ENCODE measurements at regions not wholly inside any gene's neighbourhood (a gene's known extent, or its start where the extent isn't known, plus 50 kb on each side); places are given as distances from the start of the nearest gene placed in this dataset.

GRCh38 chr7:155138204-155138603 lies 68.1 kb downstream of the HTR5A start:
- H3K36me3 Mint-ChIP-seq (ENCODE audit: low read depth) = no peaks in the 10 kb centered on the region
- H3K4me3 ChIP-seq (ENCODE audit: low read length) = no peak overlapping the region
- no peaks in the 10 kb centered on the region for H3K9me3 ChIP-seq (ENCODE audit: control insufficient read depth in 1 of 2, insufficient read depth in 1 of 2, low read length in 2 of 2)
- no peaks in the 10 kb centered on the region for H3K4me1 ChIP-seq (ENCODE audit: insufficient read depth, low read length)
- no peak overlapping the region for H3K27ac ChIP-seq (ENCODE audit: low read depth in 1 of 2, low read length in 2 of 2)
- ATAC-seq (ENCODE audit: poor library complexity) (no peak), DNase-seq (no peak)
- H3K4me3 Mint-ChIP-seq = no peak overlapping the region
- H3K36me3 ChIP-seq (ENCODE audit: insufficient read depth, low read length) = no peaks in the 10 kb centered on the region
- ChIA-PET CTCF (no interaction called here), POLR2A (no interaction called here)
- H3K4me1 Mint-ChIP-seq (ENCODE audit: low read depth) = no peaks in the 10 kb centered on the region
- peaks cover under 1 to 6% of the 10 kb centered on the region in 2 experiments for H3K27me3 ChIP-seq (ENCODE audit: control insufficient read depth in 1 of 2, insufficient read depth in 2 of 2, low read length in 2 of 2)
- no peak for TF ChIP-seq CTCF (IDR thresholded peaks at IDR 0.05)
- peaks cover 36% of the 10 kb centered on the region for H3K27me3 Mint-ChIP-seq
- H3K9me3 Mint-ChIP-seq = no peaks in the 10 kb centered on the region
- no peak overlapping the region for H3K27ac Mint-ChIP-seq
- intact Hi-C loops (cut with DNase I, micrococcal nuclease) = no loop called here

GRCh38 chr7:155141562-155141961 lies 71.4 kb downstream of the HTR5A start:
- peaks cover 61% of the 10 kb centered on the region for H3K27me3 Mint-ChIP-seq
- Histone ChIP-seq H3K4me3 (ENCODE audit: low read length) (no peak overlapping the region), H3K9me3 (ENCODE audit: control insufficient read depth in 1 of 2, insufficient read depth in 1 of 2, low read length in 2 of 2) (no peaks in the 10 kb centered on the region), H3K27ac (ENCODE audit: low read depth in 1 of 2, low read length in 2 of 2) (no peak overlapping the region), H3K4me1 (ENCODE audit: insufficient read depth, low read length) (no peaks in the 10 kb centered on the region), H3K27me3 (ENCODE audit: control insufficient read depth in 1 of 2, insufficient read depth in 2 of 2, low read length in 2 of 2) (peaks cover 6 to 10% of the 10 kb centered on the region in 2 experiments), H3K36me3 (ENCODE audit: insufficient read depth, low read length) (no peaks in the 10 kb centered on the region)
- ChIA-PET POLR2A (no interaction called here), CTCF (no interaction called here)
- H3K36me3 Mint-ChIP-seq (ENCODE audit: low read depth) = no peaks in the 10 kb centered on the region
- no peaks in the 10 kb centered on the region for H3K9me3 Mint-ChIP-seq
- TF ChIP-seq CTCF (IDR thresholded peaks at IDR 0.05) = no peak
- no peak overlapping the region for H3K4me3 Mint-ChIP-seq
- ATAC-seq (ENCODE audit: poor library complexity) (no peak), DNase-seq (no peak)
- no peak overlapping the region for H3K27ac Mint-ChIP-seq
- intact Hi-C loops (cut with DNase I, micrococcal nuclease) = no loop called here
- no peaks in the 10 kb centered on the region for H3K4me1 Mint-ChIP-seq (ENCODE audit: low read depth)

GRCh38 chr7:155143381-155143780 lies 73.3 kb downstream of the HTR5A start:
- ChIA-PET CTCF (no interaction called here), POLR2A (no interaction called here)
- intact Hi-C loops (cut with DNase I, micrococcal nuclease) = no loop called here
- Mint-ChIP-seq H3K4me1 (ENCODE audit: low read depth) (no peaks in the 10 kb centered on the region), H3K27ac (no peak overlapping the region), H3K9me3 (no peaks in the 10 kb centered on the region), H3K27me3 (peaks cover 61% of the 10 kb centered on the region), H3K4me3 (no peak overlapping the region), H3K36me3 (ENCODE audit: low read depth) (no peaks in the 10 kb centered on the region)
- no peak for TF ChIP-seq CTCF (IDR thresholded peaks at IDR 0.05)
- peaks cover 6 to 10% of the 10 kb centered on the region in 2 experiments for H3K27me3 ChIP-seq (ENCODE audit: control insufficient read depth in 1 of 2, insufficient read depth in 2 of 2, low read length in 2 of 2)
- H3K36me3 ChIP-seq (ENCODE audit: insufficient read depth, low read length) = no peaks in the 10 kb centered on the region
- ATAC-seq (ENCODE audit: poor library complexity) = no peak
- no peaks in the 10 kb centered on the region for H3K9me3 ChIP-seq (ENCODE audit: control insufficient read depth in 1 of 2, insufficient read depth in 1 of 2, low read length in 2 of 2)
- no peak overlapping the region for H3K27ac ChIP-seq (ENCODE audit: low read depth in 1 of 2, low read length in 2 of 2)
- no peak overlapping the region for H3K4me3 ChIP-seq (ENCODE audit: low read length)
- no peak for DNase-seq
- no peaks in the 10 kb centered on the region for H3K4me1 ChIP-seq (ENCODE audit: insufficient read depth, low read length)
